Astrocyte (in vitro differentiated cells and primary cell): ENCODE measurements at regions not wholly inside any gene's neighbourhood (a gene's known extent, or its start where the extent isn't known, plus 50 kb on each side); places are given as distances from the start of the nearest gene placed in this dataset.

Experiments
- DNase-seq: peaks from one replicate; pipeline ENCODE4 v3.0.0-alpha.2; 2010; ENCODE audit warnings: low read depth
- FAIRE-seq: peaks from 2 replicates; lab custom pipeline; 2011; peaks lifted over from hg19 to GRCh38; lab: Jason Lieb, UNC
- H2AFZ ChIP-seq: 2 replicates; pipeline ENCODE4 v1.6.0; 2012; ENCODE audit warnings: low read depth, low read length, inconsistent platforms
- H3K27ac ChIP-seq: 2 replicates; pipeline ENCODE4 v1.5.1; 2011; ENCODE audit warnings: low read depth, low read length, inconsistent platforms
- H3K27me3 ChIP-seq: 2 replicates; pipeline ENCODE4 v1.6.0; 2011; ENCODE audit warnings: low read length, inconsistent platforms; ENCODE audit not compliant: insufficient read depth
- H3K36me3 ChIP-seq: 2 replicates; pipeline ENCODE4 v1.5.1; 2011; ENCODE audit warnings: low read length, inconsistent platforms; ENCODE audit not compliant: insufficient read depth
- H3K4me1 ChIP-seq: 2 replicates; pipeline ENCODE4 v1.5.1; 2011; ENCODE audit warnings: low read length, inconsistent platforms; ENCODE audit not compliant: insufficient read depth
- H3K4me2 ChIP-seq: 2 replicates; pipeline ENCODE4 v1.6.0; 2012; ENCODE audit warnings: low read length, inconsistent platforms
- H3K4me3 ChIP-seq: 2 replicates; pipeline ENCODE4 v1.5.1; 2011; ENCODE audit warnings: low read depth, mild to moderate bottlenecking, low read length, inconsistent platforms; ENCODE audit not compliant: insufficient read depth
- H3K79me2 ChIP-seq: 2 replicates; pipeline ENCODE4 v1.6.0; 2012; ENCODE audit warnings: mild to moderate bottlenecking, low read length, inconsistent platforms; ENCODE audit not compliant: insufficient read depth
- H3K9ac ChIP-seq: 2 replicates; pipeline ENCODE4 v1.6.0; 2012; ENCODE audit warnings: mild to moderate bottlenecking, low read length, inconsistent platforms
- H3K9me3 ChIP-seq: 2 replicates; pipeline ENCODE4 v1.5.1; 2012; ENCODE audit warnings: low read depth, mild to moderate bottlenecking, low read length, inconsistent platforms; ENCODE audit not compliant: insufficient read depth
- H4K20me1 ChIP-seq: 2 replicates; pipeline ENCODE4 v1.6.0; 2012; ENCODE audit warnings: low read length, inconsistent platforms; ENCODE audit not compliant: insufficient read depth
- H3K27ac Mint-ChIP-seq: one replicate; pipeline ENCODE4 v1.8.0; 2021; ENCODE audit warnings: mild to moderate bottlenecking, mixed read lengths; ENCODE audit not compliant: unreplicated experiment
- H3K27me3 Mint-ChIP-seq: one replicate; pipeline ENCODE4 v1.8.0; 2021; ENCODE audit warnings: low read depth, mixed read lengths; ENCODE audit not compliant: unreplicated experiment
- H3K36me3 Mint-ChIP-seq: one replicate; pipeline ENCODE4 v1.8.0; 2021; ENCODE audit warnings: low read depth, mixed read lengths; ENCODE audit not compliant: unreplicated experiment
- H3K4me1 Mint-ChIP-seq: one replicate; pipeline ENCODE4 v1.8.0; 2021; ENCODE audit warnings: low read depth, mixed read lengths; ENCODE audit not compliant: unreplicated experiment
- H3K4me3 Mint-ChIP-seq: one replicate; pipeline ENCODE4 v1.8.0; 2021; ENCODE audit warnings: mild to moderate bottlenecking, moderate library complexity, mixed read lengths; ENCODE audit not compliant: unreplicated experiment
- H3K9me3 Mint-ChIP-seq: one replicate; pipeline ENCODE4 v1.8.0; 2021; ENCODE audit warnings: mild to moderate bottlenecking, mixed read lengths; ENCODE audit not compliant: unreplicated experiment
- EZH2 ChIP-seq: IDR thresholded peaks from 2 replicates; pipeline ENCODE4 v1.6.1; 2012; ENCODE audit warnings: mild to moderate bottlenecking, low read length, inconsistent platforms; ENCODE audit not compliant: insufficient read depth
- TF ChIP-seq, protein P1 (sequence below): IDR thresholded peaks from 2 replicates; pipeline ENCODE4 v1.5.1; 2011; ENCODE audit warnings: low read depth, mild to moderate bottlenecking, inconsistent platforms, low read length, moderate library complexity; ENCODE audit not compliant: insufficient read depth

DNA sequence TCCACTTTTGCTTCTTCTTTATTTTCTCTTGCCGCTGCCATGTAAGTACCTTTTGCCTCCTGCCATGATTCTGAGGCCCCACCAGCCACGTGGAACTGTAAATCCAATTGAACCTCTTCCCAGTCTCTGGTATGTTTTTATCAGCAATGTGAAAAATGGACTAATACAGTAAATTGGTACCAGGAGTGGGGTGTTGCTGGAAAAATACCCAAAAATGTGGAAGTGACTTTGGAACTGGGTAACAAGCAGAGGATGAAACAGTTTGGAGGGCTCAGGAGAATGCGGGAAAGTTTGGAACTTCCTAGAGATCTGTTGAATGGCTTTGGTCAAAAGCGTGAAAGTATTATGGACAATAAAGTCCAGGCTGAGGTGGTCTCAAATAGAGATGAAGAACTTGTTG lies 670.3 kb upstream of the ZWINT start:
- no peaks in the 10 kb centered on the region for H4K20me1 ChIP-seq
- peaks cover 4% of the 10 kb centered on the region for H3K9me3 ChIP-seq
- H3K4me1 ChIP-seq, result no peaks in the 10 kb centered on the region
- Mint-ChIP-seq H3K27me3 (no peaks in the 10 kb centered on the region), H3K27ac (no peak overlapping the region), H3K9me3 (peaks cover 13% of the 10 kb centered on the region), H3K4me3 (no peak overlapping the region), H3K4me1 (no peaks in the 10 kb centered on the region), H3K36me3 (no peaks in the 10 kb centered on the region)
- H3K4me2 ChIP-seq, result no peak overlapping the region
- no peaks in the 10 kb centered on the region for H3K36me3 ChIP-seq
- H3K79me2 ChIP-seq, result no peaks in the 10 kb centered on the region
- no peak overlapping the region for H2AFZ ChIP-seq
- H3K9ac ChIP-seq, result no peak overlapping the region
- FAIRE-seq, result no peak
- TF ChIP-seq EZH2, result no peak
- TF ChIP-seq, protein P1, sequence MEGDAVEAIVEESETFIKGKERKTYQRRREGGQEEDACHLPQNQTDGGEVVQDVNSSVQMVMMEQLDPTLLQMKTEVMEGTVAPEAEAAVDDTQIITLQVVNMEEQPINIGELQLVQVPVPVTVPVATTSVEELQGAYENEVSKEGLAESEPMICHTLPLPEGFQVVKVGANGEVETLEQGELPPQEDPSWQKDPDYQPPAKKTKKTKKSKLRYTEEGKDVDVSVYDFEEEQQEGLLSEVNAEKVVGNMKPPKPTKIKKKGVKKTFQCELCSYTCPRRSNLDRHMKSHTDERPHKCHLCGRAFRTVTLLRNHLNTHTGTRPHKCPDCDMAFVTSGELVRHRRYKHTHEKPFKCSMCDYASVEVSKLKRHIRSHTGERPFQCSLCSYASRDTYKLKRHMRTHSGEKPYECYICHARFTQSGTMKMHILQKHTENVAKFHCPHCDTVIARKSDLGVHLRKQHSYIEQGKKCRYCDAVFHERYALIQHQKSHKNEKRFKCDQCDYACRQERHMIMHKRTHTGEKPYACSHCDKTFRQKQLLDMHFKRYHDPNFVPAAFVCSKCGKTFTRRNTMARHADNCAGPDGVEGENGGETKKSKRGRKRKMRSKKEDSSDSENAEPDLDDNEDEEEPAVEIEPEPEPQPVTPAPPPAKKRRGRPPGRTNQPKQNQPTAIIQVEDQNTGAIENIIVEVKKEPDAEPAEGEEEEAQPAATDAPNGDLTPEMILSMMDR, result no peak
- H3K4me3 ChIP-seq, result no peak overlapping the region
- no peak for DNase-seq
- H3K27me3 ChIP-seq, result no peaks in the 10 kb centered on the region
- no peak overlapping the region for H3K27ac ChIP-seq

DNA sequence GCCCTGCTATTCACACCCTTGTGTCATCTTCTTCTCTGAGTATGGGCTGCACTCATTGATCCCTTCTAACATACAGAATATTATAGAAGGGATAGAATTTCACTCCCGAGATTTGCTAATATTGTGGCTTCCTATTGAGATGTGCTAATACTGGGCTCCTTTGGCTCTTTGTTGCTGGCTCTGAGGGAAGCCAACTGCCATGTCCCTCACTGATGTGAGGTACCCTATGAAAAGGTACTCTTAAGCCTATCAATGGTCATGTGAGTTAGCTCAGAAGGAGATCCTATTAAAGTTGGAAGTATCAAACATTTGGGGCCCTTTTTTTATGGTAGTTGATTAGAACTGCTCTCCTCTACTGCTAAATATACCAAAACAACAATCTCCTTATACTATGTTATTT lies 665.2 kb upstream of the ZWINT start:
- Histone ChIP-seq H3K27me3 (no peaks in the 10 kb centered on the region), H3K9me3 (peaks cover 1% of the 10 kb centered on the region), H3K4me2 (no peak overlapping the region), H3K4me3 (no peak overlapping the region), H4K20me1 (no peaks in the 10 kb centered on the region), H3K4me1 (no peaks in the 10 kb centered on the region), H3K27ac (no peak overlapping the region), H3K9ac (no peak overlapping the region), H2AFZ (no peak overlapping the region), H3K36me3 (no peaks in the 10 kb centered on the region), H3K79me2 (no peaks in the 10 kb centered on the region)
- DNase-seq (no peak), FAIRE-seq (no peak)
- Mint-ChIP-seq H3K9me3 (peaks cover 4% of the 10 kb centered on the region), H3K27ac (no peak overlapping the region), H3K27me3 (no peaks in the 10 kb centered on the region), H3K36me3 (no peaks in the 10 kb centered on the region), H3K4me1 (no peaks in the 10 kb centered on the region), H3K4me3 (no peak overlapping the region)
- TF ChIP-seq, protein P1, result no peak
- TF ChIP-seq EZH2, result no peak

DNA sequence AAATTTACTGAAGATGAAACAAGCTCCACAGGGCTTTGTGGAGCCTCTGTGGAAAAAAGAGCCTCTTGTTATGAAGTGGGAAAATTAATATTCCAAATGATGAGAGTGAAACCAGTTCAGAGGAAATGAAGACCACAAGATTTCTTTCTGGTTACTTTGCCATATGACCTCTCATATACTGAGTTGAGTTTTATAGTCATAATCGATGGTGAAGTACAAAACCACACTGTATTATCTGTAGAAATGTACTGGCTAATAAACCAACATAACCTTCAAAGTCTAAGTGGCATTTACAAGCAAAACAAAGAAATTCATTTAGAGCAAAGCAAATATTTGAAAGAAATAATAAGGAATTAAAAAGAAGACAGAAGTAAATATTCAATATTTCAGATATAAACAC lies 662.6 kb upstream of the ZWINT start:
- Histone ChIP-seq H3K4me1 (no peaks in the 10 kb centered on the region), H3K36me3 (no peaks in the 10 kb centered on the region), H3K27me3 (no peaks in the 10 kb centered on the region), H3K27ac (no peak overlapping the region), H2AFZ (no peak overlapping the region), H3K9me3 (no peaks in the 10 kb centered on the region), H3K9ac (no peak overlapping the region), H4K20me1 (no peaks in the 10 kb centered on the region), H3K4me3 (no peak overlapping the region), H3K79me2 (no peaks in the 10 kb centered on the region), H3K4me2 (no peak overlapping the region)
- Mint-ChIP-seq H3K27me3 (no peaks in the 10 kb centered on the region), H3K9me3 (no peaks in the 10 kb centered on the region), H3K36me3 (no peaks in the 10 kb centered on the region), H3K27ac (no peak overlapping the region), H3K4me1 (no peaks in the 10 kb centered on the region), H3K4me3 (no peak overlapping the region)
- DNase-seq, result no peak
- TF ChIP-seq EZH2, result no peak
- no peak for FAIRE-seq
